Astrocyte (in vitro differentiated cells and primary cell): ENCODE measurements at regions not wholly inside any gene's neighbourhood (a gene's known extent, or its start where the extent isn't known, plus 50 kb on each side); places are given as distances from the start of the nearest gene placed in this dataset.

Experiments
- CTCF ChIP-seq: IDR thresholded peaks from 2 replicates; pipeline ENCODE4 v1.5.1; 2011; ENCODE audit warnings: low read depth, mild to moderate bottlenecking, inconsistent platforms, low read length, moderate library complexity; ENCODE audit not compliant: insufficient read depth
- EZH2 ChIP-seq: IDR thresholded peaks from 2 replicates; pipeline ENCODE4 v1.6.1; 2012; ENCODE audit warnings: mild to moderate bottlenecking, low read length, inconsistent platforms; ENCODE audit not compliant: insufficient read depth

- no peak for TF ChIP-seq CTCF
- no peak for TF ChIP-seq EZH2
Measured at GRCh38 chr21:41682719-41683179, 84.1 kb downstream of the RIPK4 start.
